A549 (cell line): ENCODE measurements at regions not wholly inside any gene's neighbourhood (a gene's known extent, or its start where the extent isn't known, plus 50 kb on each side); places are given as distances from the start of the nearest gene placed in this dataset.

Experiments used
- ATAC-seq, 2 experiments: fragments of 200-7000 bp in 1 of 2; fragments of >200 bp in 1 of 2; cut with Nextera tagmentation in 1 of 2; cut with Tn5 transposase in 1 of 2; 3 replicates each; pipeline versions ENCODE4 v1.8.0 to v1.9.1; 2018 to 2020; ENCODE audit warnings: mild to moderate bottlenecking in 1 of 2, moderate library complexity in 1 of 2
- CTCF ChIA-PET: fragments of 300-600 bp; sonication (Branson Sonifier 250); formaldehyde crosslinking; extraction: SDS; loops from one replicate; lab custom pipeline; 2021; ENCODE audit warnings: antibody characterized with exemption, inconsistent platforms; lab: Yijun Ruan, JAX
- POLR2A ChIA-PET: fragments of 350-600 bp; formaldehyde crosslinking; extraction: SDS; loops from one replicate; lab custom pipeline; 2021; ENCODE audit warnings: antibody characterized with exemption, inconsistent platforms; lab: Yijun Ruan, JAX
- DNase-seq, 2 experiments: peaks; one replicate each; pipeline versions ENCODE4 v3.0.0 to v3.0.0-alpha.2; 2011 to 2016; ENCODE audit warnings: low read depth in 1 of 2, low spot score in 1 of 2
- FAIRE-seq: peaks from 2 replicates; lab custom pipeline; 2011; peaks lifted over from hg19 to GRCh38; lab: Jason Lieb, UNC
- H3K27ac ChIP-seq, 2 experiments: fragments of >200 bp; sonication (Bioruptor Twin); formaldehyde crosslinking; 3 replicates each; pipeline ENCODE4 v1.5.1; 2016 to 2017
- H3K4me1 ChIP-seq: fragments of >200 bp; sonication (Bioruptor Twin); formaldehyde crosslinking; 3 replicates; pipeline ENCODE4 v1.6.1; 2016
- H3K4me2 ChIP-seq: fragments of >200 bp; sonication (Bioruptor Twin); formaldehyde crosslinking; 3 replicates; pipeline ENCODE4 v1.6.1; 2016
- H3K4me3 ChIP-seq: fragments of >200 bp; sonication (Bioruptor Twin); formaldehyde crosslinking; 3 replicates; pipeline ENCODE4 v1.5.1; 2016
- H3K9me3 ChIP-seq: fragments of >200 bp; sonication (Bioruptor Twin); formaldehyde crosslinking; 3 replicates; pipeline ENCODE4 v1.6.1; 2016
- BCL3 ChIP-seq: fragments of >200 bp; sonication (Bioruptor Twin); formaldehyde crosslinking; IDR thresholded peaks from 3 replicates; pipeline ENCODE4 v1.6.1; 2016
- CTCF ChIP-seq: fragments of >200 bp; sonication (Bioruptor Twin); formaldehyde crosslinking; IDR thresholded peaks from 3 replicates; pipeline ENCODE4 v1.5.1; 2016
- EP300 ChIP-seq, 2 experiments: fragments of >200 bp; sonication (Bioruptor Twin); formaldehyde crosslinking; IDR thresholded peaks; 2 replicates in 1 of 2; 3 replicates in 1 of 2; pipeline ENCODE4 v1.6.1; 2016 to 2017
- FOSB ChIP-seq: fragments of 250-450 bp; sonication (Bioruptor Pico); IDR thresholded peaks from 2 replicates; pipeline ENCODE4 v1.5.0; 2020; ENCODE audit warnings: mild to moderate bottlenecking, moderate library complexity
- KDM5A ChIP-seq: fragments of 200-600 bp; sonication (generic); IDR thresholded peaks from 2 replicates; pipeline ENCODE4 v1.6.1; 2016; ENCODE audit warnings: antibody characterized with exemption, mild to moderate bottlenecking
- NR3C1 ChIP-seq: fragments of >200 bp; sonication (Bioruptor Twin); formaldehyde crosslinking; IDR thresholded peaks from 3 replicates; pipeline ENCODE4 v1.6.1; 2017
- POLR2A ChIP-seq: IDR thresholded peaks from 2 replicates; pipeline ENCODE4 v1.6.1; 2012; ENCODE audit warnings: mild to moderate bottlenecking, low read length
- RARB ChIP-seq: fragments of 250-450 bp; sonication (Bioruptor Pico); IDR thresholded peaks from 2 replicates; pipeline ENCODE4 v1.8.0; 2021; ENCODE audit warnings: mild to moderate bottlenecking, moderate library complexity
- RFX5 ChIP-seq: fragments of 450-650 bp; IDR thresholded peaks from 2 replicates; pipeline ENCODE4 v1.7.1; 2014; ENCODE audit warnings: antibody characterized with exemption, mild to moderate bottlenecking, moderate library complexity
- TFCP2L1 ChIP-seq: fragments of 250-450 bp; sonication (Bioruptor Pico); IDR thresholded peaks from 2 replicates; pipeline ENCODE4 v1.5.0; 2021; ENCODE audit warnings: mild to moderate bottlenecking
- ZC3H11A ChIP-seq: fragments of 450-650 bp; IDR thresholded peaks from 2 replicates; pipeline ENCODE4 v1.6.1; 2014; ENCODE audit warnings: antibody characterized with exemption, mild to moderate bottlenecking
- ZNF302 ChIP-seq: fragments of 250-450 bp; sonication (Bioruptor Pico); IDR thresholded peaks from 2 replicates; pipeline ENCODE4 v1.9.0; 2021; ENCODE audit warnings: inconsistent platforms, mild to moderate bottlenecking, moderate library complexity
- WGBS: methylation state at CpG from one replicate; pipeline ENCODE4 v1.1.6; 2017; ENCODE audit errors: missing lambda C conversion rate; 5-methylcytosine and 5-hydroxymethylcytosine counted together
- TF ChIP-seq, protein P1 (sequence below): fragments of 200-600 bp; sonication (generic); IDR thresholded peaks from 2 replicates; pipeline ENCODE4 v1.6.1; 2016; ENCODE audit warnings: antibody characterized with exemption, mild to moderate bottlenecking, moderate library complexity
- TF ChIP-seq, protein P2 (sequence below): fragments of 250-450 bp; sonication (Bioruptor Pico); IDR thresholded peaks from 2 replicates; pipeline ENCODE4 v1.5.0; 2021; ENCODE audit warnings: mild to moderate bottlenecking, moderate library complexity, borderline replicate concordance

GRCh38 chr5:130365956-130366355 lies 461.7 kb downstream of the CHSY3 start (continued):
- no peak for TF ChIP-seq BCL3
- no peak for TF ChIP-seq FOSB (CRISPR knock-in tag)
- no peak for TF ChIP-seq EP300 (IDR thresholded peaks at IDR 0.05)
- TF ChIP-seq NR3C1 = no peak
- TF ChIP-seq, all 56 proteins: peak for 0

- H3K4me2 ChIP-seq = no peak overlapping the region
- ATAC-seq (no peak), DNase-seq (no peak), FAIRE-seq (no peak)
- no peaks in the 10 kb centered on the region for H3K9me3 ChIP-seq
- POLR2A ChIA-PET = no interaction called here
- WGBS = 82% methylated on average over 8 of the region's 8 CpGs
- no peak overlapping the region for H3K27ac ChIP-seq
- TF ChIP-seq BCL3 = no peak
- TF ChIP-seq ZNF302 (CRISPR knock-in tag) = no peak
- no peak for TF ChIP-seq ZC3H11A
- TF ChIP-seq KDM5A = no peak
- TF ChIP-seq RARB (CRISPR knock-in tag) = no peak
- no peak for TF ChIP-seq NR3C1
- TF ChIP-seq POLR2A = no peak
- TF ChIP-seq RFX5 = no peak
- TF ChIP-seq TFCP2L1 (CRISPR knock-in tag) = no peak
- TF ChIP-seq CTCF = no peak
- TF ChIP-seq, protein P1, sequence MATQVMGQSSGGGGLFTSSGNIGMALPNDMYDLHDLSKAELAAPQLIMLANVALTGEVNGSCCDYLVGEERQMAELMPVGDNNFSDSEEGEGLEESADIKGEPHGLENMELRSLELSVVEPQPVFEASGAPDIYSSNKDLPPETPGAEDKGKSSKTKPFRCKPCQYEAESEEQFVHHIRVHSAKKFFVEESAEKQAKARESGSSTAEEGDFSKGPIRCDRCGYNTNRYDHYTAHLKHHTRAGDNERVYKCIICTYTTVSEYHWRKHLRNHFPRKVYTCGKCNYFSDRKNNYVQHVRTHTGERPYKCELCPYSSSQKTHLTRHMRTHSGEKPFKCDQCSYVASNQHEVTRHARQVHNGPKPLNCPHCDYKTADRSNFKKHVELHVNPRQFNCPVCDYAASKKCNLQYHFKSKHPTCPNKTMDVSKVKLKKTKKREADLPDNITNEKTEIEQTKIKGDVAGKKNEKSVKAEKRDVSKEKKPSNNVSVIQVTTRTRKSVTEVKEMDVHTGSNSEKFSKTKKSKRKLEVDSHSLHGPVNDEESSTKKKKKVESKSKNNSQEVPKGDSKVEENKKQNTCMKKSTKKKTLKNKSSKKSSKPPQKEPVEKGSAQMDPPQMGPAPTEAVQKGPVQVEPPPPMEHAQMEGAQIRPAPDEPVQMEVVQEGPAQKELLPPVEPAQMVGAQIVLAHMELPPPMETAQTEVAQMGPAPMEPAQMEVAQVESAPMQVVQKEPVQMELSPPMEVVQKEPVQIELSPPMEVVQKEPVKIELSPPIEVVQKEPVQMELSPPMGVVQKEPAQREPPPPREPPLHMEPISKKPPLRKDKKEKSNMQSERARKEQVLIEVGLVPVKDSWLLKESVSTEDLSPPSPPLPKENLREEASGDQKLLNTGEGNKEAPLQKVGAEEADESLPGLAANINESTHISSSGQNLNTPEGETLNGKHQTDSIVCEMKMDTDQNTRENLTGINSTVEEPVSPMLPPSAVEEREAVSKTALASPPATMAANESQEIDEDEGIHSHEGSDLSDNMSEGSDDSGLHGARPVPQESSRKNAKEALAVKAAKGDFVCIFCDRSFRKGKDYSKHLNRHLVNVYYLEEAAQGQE = no peak
- TF ChIP-seq, protein P2, sequence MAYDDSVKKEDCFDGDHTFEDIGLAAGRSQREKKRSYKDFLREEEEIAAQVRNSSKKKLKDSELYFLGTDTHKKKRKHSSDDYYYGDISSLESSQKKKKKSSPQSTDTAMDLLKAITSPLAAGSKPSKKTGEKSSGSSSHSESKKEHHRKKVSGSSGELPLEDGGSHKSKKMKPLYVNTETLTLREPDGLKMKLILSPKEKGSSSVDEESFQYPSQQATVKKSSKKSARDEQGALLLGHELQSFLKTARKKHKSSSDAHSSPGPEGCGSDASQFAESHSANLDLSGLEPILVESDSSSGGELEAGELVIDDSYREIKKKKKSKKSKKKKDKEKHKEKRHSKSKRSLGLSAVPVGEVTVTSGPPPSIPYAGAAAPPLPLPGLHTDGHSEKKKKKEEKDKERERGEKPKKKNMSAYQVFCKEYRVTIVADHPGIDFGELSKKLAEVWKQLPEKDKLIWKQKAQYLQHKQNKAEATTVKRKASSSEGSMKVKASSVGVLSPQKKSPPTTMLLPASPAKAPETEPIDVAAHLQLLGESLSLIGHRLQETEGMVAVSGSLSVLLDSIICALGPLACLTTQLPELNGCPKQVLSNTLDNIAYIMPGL = no peak
- TF ChIP-seq, all 56 proteins: peak for 0
- no peaks in the 10 kb centered on the region for H3K4me1 ChIP-seq
- CTCF ChIA-PET = no interaction called here
- no peak overlapping the region for H3K4me3 ChIP-seq
Observed at GRCh38 chr5:130350131-130350530, 445.9 kb downstream of the CHSY3 start.
